ENCODE measurements at regions not wholly inside any gene's neighbourhood (a gene's known extent, or its start where the extent isn't known, plus 50 kb on each side); places are given as distances from the start of the nearest gene placed in this dataset.

DNA sequence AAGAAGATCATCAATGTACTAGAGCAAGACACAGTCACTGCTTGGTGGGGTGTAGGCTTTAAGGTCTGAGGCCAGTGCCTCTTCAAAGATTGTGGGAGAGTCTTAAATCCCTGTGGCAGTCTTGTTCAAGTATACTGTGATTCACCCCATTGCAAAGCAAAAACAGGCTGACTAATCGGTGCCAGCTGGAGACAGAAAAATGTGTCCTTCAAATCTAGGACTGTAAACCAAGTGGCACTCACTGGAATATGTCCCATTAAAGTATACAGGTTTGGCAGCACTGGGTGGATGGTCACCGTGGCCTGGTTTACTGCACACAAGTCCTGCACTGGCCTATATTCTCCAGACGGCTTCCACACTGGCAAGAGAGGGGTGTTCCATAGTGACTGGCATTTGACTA lies 1315.3 kb downstream of the TMEM121 start:
- TF ChIP-seq EZH2 (IDR thresholded peaks at IDR 0.05; ENCODE audit: insufficient read depth, poor library complexity, severe bottlenecking) (no peak), EZH2phosphoT487 (IDR thresholded peaks at IDR 0.05; ENCODE audit: insufficient read depth, low read depth) (no peak)
